Large intestine (tissue), 3 donors: ENCODE measurements at regions not wholly inside any gene's neighbourhood (a gene's known extent, or its start where the extent isn't known, plus 50 kb on each side); places are given as distances from the start of the nearest gene placed in this dataset.

Experiments used
- DNase-seq, 2 donors: peaks; one replicate each; pipeline versions ENCODE4 v3.0.0 to v3.0.0-alpha.2; 2013
- H3K27ac ChIP-seq: one replicate; pipeline ENCODE4 v1.5.1; 2013; ENCODE audit warnings: low read length
- H3K27me3 ChIP-seq: 2 replicates; pipeline ENCODE4 v1.6.1; 2013; ENCODE audit warnings: low read length; ENCODE audit not compliant: control insufficient read depth, insufficient read depth
- H3K36me3 ChIP-seq: 2 replicates; pipeline ENCODE4 v1.6.1; 2013; ENCODE audit warnings: low read length; ENCODE audit not compliant: control insufficient read depth, insufficient read depth
- H3K4me1 ChIP-seq: one replicate; pipeline ENCODE4 v1.6.1; 2013; ENCODE audit warnings: low read length; ENCODE audit not compliant: control insufficient read depth, insufficient read depth
- H3K4me3 ChIP-seq: one replicate; pipeline ENCODE4 v1.5.1; 2013; ENCODE audit warnings: low read length
- H3K9me3 ChIP-seq: one replicate; pipeline ENCODE4 v1.6.1; 2013; ENCODE audit warnings: mild to moderate bottlenecking, low read depth, low read length, moderate library complexity; ENCODE audit not compliant: control insufficient read depth
- WGBS: methylation state at CpG from one replicate; pipeline ENCODE4 v1.1.5; 2013; ENCODE audit warnings: low lambda C conversion rate; ENCODE audit not compliant: insufficient coverage; 5-methylcytosine and 5-hydroxymethylcytosine counted together

- no peaks in the 10 kb centered on the region for H3K4me1 ChIP-seq
- H3K9me3 ChIP-seq, result no peaks in the 10 kb centered on the region
- WGBS, result 100% methylated on average over 1 of the region's 4 CpGs
- no peaks in the 10 kb centered on the region for H3K36me3 ChIP-seq
- no peak for DNase-seq
- H3K4me3 ChIP-seq, result no peak overlapping the region
- no peaks in the 10 kb centered on the region for H3K27me3 ChIP-seq
- no peak overlapping the region for H3K27ac ChIP-seq
Measured at GRCh38 chr2:221674446-221674845, 102.3 kb upstream of the EPHA4 start.

- H3K27ac ChIP-seq, result no peak overlapping the region
- no peaks in the 10 kb centered on the region for H3K4me1 ChIP-seq
- H3K9me3 ChIP-seq, result no peaks in the 10 kb centered on the region
- WGBS, result 100% methylated on average over 1 of the region's 1 CpG
- no peak for DNase-seq
- H3K4me3 ChIP-seq, result no peak overlapping the region
- H3K27me3 ChIP-seq, result no peaks in the 10 kb centered on the region
- H3K36me3 ChIP-seq, result no peaks in the 10 kb centered on the region
Measured at GRCh38 chr2:221673248-221673647, 101.1 kb upstream of the EPHA4 start.

DNA sequence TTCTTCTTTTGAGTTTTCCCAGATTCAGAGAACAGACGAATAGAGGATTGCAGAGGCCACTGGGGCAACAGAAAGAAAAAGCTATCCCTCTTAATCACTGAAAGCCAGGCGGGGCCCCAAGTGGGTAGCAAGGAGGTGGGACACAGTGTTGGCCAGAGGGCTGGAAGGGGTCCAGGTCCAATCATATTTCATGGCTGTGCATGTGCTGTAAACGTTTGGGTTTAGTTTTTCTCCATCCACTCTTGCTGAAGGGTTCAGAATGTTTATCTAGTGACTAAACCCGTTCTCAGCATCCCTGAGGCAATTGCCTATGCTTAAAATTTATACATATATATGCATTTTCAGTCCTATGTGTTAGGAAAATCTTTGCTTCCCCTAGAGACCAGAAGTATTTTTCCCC lies 99.4 kb upstream of the EPHA4 start:
- no peak for DNase-seq
- H3K4me1 ChIP-seq, result no peaks in the 10 kb centered on the region
- no peaks in the 10 kb centered on the region for H3K27me3 ChIP-seq
- no peaks in the 10 kb centered on the region for H3K9me3 ChIP-seq
- 87% methylated on average over 3 of the region's 4 CpGs for WGBS
- no peak overlapping the region for H3K4me3 ChIP-seq
- H3K36me3 ChIP-seq, result no peaks in the 10 kb centered on the region
- H3K27ac ChIP-seq, result no peak overlapping the region

- no peaks in the 10 kb centered on the region for H3K27me3 ChIP-seq
- WGBS, result 50% methylated on average over 1 of the region's 3 CpGs
- no peaks in the 10 kb centered on the region for H3K4me1 ChIP-seq
- no peak overlapping the region for H3K4me3 ChIP-seq
- no peaks in the 10 kb centered on the region for H3K36me3 ChIP-seq
- no peak for DNase-seq
- H3K9me3 ChIP-seq, result no peaks in the 10 kb centered on the region
- H3K27ac ChIP-seq, result no peak overlapping the region
Measured at GRCh38 chr2:221662689-221663391, 90.7 kb upstream of the EPHA4 start.

- Histone ChIP-seq H3K36me3 (no peaks in the 10 kb centered on the region), H3K9me3 (no peaks in the 10 kb centered on the region), H3K27ac (no peak overlapping the region), H3K4me3 (no peak overlapping the region), H3K4me1 (no peaks in the 10 kb centered on the region), H3K27me3 (no peaks in the 10 kb centered on the region)
- WGBS, result no CpG with 5 or more reads among the region's 1 CpG
- DNase-seq, result no peak
Measured at GRCh38 chr2:221657806-221658205, 85.7 kb upstream of the EPHA4 start.

- Histone ChIP-seq H3K4me1 (no peaks in the 10 kb centered on the region), H3K27me3 (no peaks in the 10 kb centered on the region), H3K9me3 (no peaks in the 10 kb centered on the region), H3K36me3 (no peaks in the 10 kb centered on the region), H3K27ac (no peak overlapping the region), H3K4me3 (no peak overlapping the region)
- no CpG with 5 or more reads among the region's 3 CpGs for WGBS
- DNase-seq, result no peak
Measured at GRCh38 chr2:221655300-221655699, 83.2 kb upstream of the EPHA4 start.

DNA sequence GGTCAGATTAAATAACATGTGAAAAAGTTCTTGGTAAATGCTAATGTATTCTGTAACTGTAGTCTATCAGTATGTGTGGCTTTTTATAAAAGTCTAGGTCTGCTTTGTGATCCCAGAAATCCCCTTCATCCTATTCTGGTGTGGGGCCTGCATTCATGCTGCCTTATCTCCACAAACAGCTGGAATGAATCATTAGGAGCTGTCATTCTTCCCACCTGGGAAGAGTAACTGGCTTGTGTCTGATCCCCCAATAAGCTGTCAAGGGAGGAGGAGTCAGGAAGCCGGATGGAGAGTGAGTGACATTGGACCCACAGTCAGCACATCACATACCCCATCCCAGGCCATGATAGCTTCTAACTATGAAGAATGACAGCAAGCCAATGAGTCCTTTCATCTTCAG lies 81.1 kb upstream of the EPHA4 start:
- no peak overlapping the region for H3K27ac ChIP-seq
- WGBS, result no CpG with 5 or more reads among the region's 1 CpG

GRCh38 chr2:221649051-221649775 lies 77.1 kb upstream of the EPHA4 start:
- Histone ChIP-seq H3K4me3 (no peak overlapping the region), H3K27ac (no peak overlapping the region), H3K36me3 (no peaks in the 10 kb centered on the region), H3K9me3 (no peaks in the 10 kb centered on the region), H3K27me3 (no peaks in the 10 kb centered on the region), H3K4me1 (no peaks in the 10 kb centered on the region)
- no peak for DNase-seq
- no CpG with 5 or more reads among the region's 5 CpGs for WGBS

More for the DNA sequence above, 81.1 kb upstream of the EPHA4 start:
- no peak for DNase-seq
- H3K36me3 ChIP-seq, result no peaks in the 10 kb centered on the region
- H3K9me3 ChIP-seq, result no peaks in the 10 kb centered on the region
- H3K27me3 ChIP-seq, result no peaks in the 10 kb centered on the region
- no peak overlapping the region for H3K4me3 ChIP-seq
- H3K4me1 ChIP-seq, result no peaks in the 10 kb centered on the region

DNA sequence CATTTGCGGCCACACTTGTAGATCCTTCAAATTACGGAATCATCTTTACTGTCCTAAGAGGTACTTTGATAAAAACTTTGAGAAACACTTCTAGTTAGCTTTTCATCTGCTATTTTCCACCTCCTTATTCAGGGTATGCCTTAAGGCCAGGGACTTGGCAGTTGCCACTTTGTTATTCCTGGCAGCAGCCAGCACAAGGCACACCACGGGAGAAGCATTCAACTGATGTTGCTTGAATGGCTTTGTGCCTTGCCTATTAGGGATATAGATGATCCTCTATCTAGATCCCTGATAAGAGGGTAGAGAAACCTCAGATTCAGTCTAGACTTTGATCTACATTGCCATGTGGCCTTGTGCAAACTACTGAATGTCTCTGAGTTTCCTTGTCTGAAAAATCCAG lies 70.3 kb upstream of the EPHA4 start:
- no peak for DNase-seq
- Histone ChIP-seq H3K4me1 (no peaks in the 10 kb centered on the region), H3K9me3 (no peaks in the 10 kb centered on the region), H3K27me3 (no peaks in the 10 kb centered on the region), H3K27ac (no peak overlapping the region), H3K36me3 (no peaks in the 10 kb centered on the region), H3K4me3 (no peak overlapping the region)
- WGBS, result 100% methylated on average over 2 of the region's 3 CpGs

GRCh38 chr2:221641181-221641871 lies 69.2 kb upstream of the EPHA4 start:
- DNase-seq, result no peak
- Histone ChIP-seq H3K4me3 (no peak overlapping the region), H3K4me1 (no peaks in the 10 kb centered on the region), H3K36me3 (no peaks in the 10 kb centered on the region), H3K27me3 (no peaks in the 10 kb centered on the region), H3K27ac (no peak overlapping the region), H3K9me3 (no peaks in the 10 kb centered on the region)
- 100% methylated on average over 1 of the region's 13 CpGs for WGBS
